Keratinocyte (primary cell): ENCODE measurements at regions not wholly inside any gene's neighbourhood (a gene's known extent, or its start where the extent isn't known, plus 50 kb on each side); places are given as distances from the start of the nearest gene placed in this dataset.
"Not testable (repeated sequence)": the region's sequence is repeated elsewhere in the genome, so short reads cannot be mapped to it uniquely, and the experiment has no call there.

Experiments used
- CTCF ChIP-seq, 3 experiments: IDR thresholded peaks in 1 of 3; conservative IDR thresholded peaks in 1 of 3; optimal IDR thresholded peaks in 1 of 3; 2 replicates in 2 of 3; 3 replicates in 1 of 3; pipeline versions ENCODE3 to v1.5.1; 2011; ENCODE audit warnings: low read length in 3 of 3, mild to moderate bottlenecking in 3 of 3, moderate library complexity in 2 of 3, control low read depth in 1 of 3, inconsistent platforms in 1 of 3; ENCODE audit not compliant: insufficient read depth in 2 of 3; ENCODE audit errors: extremely low read depth in 1 of 3
- EZH2 ChIP-seq: IDR thresholded peaks from one replicate; pipeline ENCODE4 v1.6.1; 2012; ENCODE audit warnings: inconsistent platforms, mild to moderate bottlenecking, low read length, moderate library complexity

- TF ChIP-seq CTCF (optimal IDR thresholded peaks at IDR 0.05 in 1 of 3, IDR thresholded peaks at IDR 0.05 in 1 of 3, conservative IDR thresholded peaks at IDR 0.05 in 1 of 3; ENCODE audit: extremely low read depth in 1 of 3, insufficient read depth in 2 of 3, low read length in 3 of 3); EZH2: not testable (repeated sequence)
These were observed 81.2 kb upstream of the NBPF11 start for GRCh38 chr1:148233250-148233649.
